ENCODE measurements at regions not wholly inside any gene's neighbourhood (a gene's known extent, or its start where the extent isn't known, plus 50 kb on each side); places are given as distances from the start of the nearest gene placed in this dataset.
A peak's percentile ranks its signal among the peaks of the same experiment; 100 is the strongest.

GRCh38 chr2:120929829-120930228 is 194.2 kb downstream of the GLI2 start:
- DNase-seq (ENCODE audit: low spot score): no peak
- no peaks in the 10 kb centered on the region for H3K27me3 Mint-ChIP-seq (ENCODE audit: low read depth)
- no peak overlapping the region for H3K4me3 Mint-ChIP-seq (ENCODE audit: unreplicated experiment)
- H3K9me3 Mint-ChIP-seq (ENCODE audit: low read depth): no peaks in the 10 kb centered on the region
- H3K4me1 Mint-ChIP-seq (ENCODE audit: low read depth): peaks cover 53% of the 10 kb centered on the region
- peak overlapping the region; percentile 65 for H3K27ac Mint-ChIP-seq (ENCODE audit: unreplicated experiment)
- peaks cover 17% of the 10 kb centered on the region for H3K36me3 Mint-ChIP-seq (ENCODE audit: low read depth)
- TF ChIP-seq, protein P1, sequence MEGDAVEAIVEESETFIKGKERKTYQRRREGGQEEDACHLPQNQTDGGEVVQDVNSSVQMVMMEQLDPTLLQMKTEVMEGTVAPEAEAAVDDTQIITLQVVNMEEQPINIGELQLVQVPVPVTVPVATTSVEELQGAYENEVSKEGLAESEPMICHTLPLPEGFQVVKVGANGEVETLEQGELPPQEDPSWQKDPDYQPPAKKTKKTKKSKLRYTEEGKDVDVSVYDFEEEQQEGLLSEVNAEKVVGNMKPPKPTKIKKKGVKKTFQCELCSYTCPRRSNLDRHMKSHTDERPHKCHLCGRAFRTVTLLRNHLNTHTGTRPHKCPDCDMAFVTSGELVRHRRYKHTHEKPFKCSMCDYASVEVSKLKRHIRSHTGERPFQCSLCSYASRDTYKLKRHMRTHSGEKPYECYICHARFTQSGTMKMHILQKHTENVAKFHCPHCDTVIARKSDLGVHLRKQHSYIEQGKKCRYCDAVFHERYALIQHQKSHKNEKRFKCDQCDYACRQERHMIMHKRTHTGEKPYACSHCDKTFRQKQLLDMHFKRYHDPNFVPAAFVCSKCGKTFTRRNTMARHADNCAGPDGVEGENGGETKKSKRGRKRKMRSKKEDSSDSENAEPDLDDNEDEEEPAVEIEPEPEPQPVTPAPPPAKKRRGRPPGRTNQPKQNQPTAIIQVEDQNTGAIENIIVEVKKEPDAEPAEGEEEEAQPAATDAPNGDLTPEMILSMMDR (IDR thresholded peaks at IDR 0.05): no peak

GRCh38 chr2:120930236-120930635 is 194.6 kb downstream of the GLI2 start:
- Mint-ChIP-seq H3K27me3 (ENCODE audit: low read depth) (no peaks in the 10 kb centered on the region), H3K4me1 (ENCODE audit: low read depth) (peaks cover 57% of the 10 kb centered on the region), H3K36me3 (ENCODE audit: low read depth) (peaks cover 17% of the 10 kb centered on the region), H3K27ac (ENCODE audit: unreplicated experiment) (peak overlapping the region; percentile 65), H3K9me3 (ENCODE audit: low read depth) (no peaks in the 10 kb centered on the region), H3K4me3 (ENCODE audit: unreplicated experiment) (no peak overlapping the region)
- DNase-seq (ENCODE audit: low spot score): no peak
- TF ChIP-seq, protein P1 (IDR thresholded peaks at IDR 0.05): no peak

DNA sequence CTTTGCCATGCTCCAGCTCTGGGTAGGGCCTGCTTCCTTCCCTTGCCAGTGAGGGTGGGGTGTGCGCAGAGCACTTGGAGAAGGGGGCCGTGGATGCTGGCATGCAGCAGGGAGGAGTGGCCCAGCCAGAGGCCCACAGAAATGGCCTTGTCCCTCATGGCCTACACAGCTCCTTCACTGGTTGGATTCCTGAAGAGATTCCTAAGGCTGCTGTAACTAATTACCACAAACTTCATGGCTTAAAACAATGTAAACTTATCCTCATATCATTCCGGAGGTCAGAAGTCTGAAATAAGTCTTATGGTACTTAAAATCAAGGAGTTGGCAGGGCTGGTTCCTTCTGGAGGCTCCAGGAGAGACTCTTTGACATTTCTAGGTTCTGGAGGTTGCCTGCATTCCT is 195.2 kb downstream of the GLI2 start:
- no peak for DNase-seq (ENCODE audit: low spot score)
- TF ChIP-seq, protein P1 (IDR thresholded peaks at IDR 0.05): no peak
- no peaks in the 10 kb centered on the region for H3K27me3 Mint-ChIP-seq (ENCODE audit: low read depth)
- H3K4me1 Mint-ChIP-seq (ENCODE audit: low read depth): peaks cover 64% of the 10 kb centered on the region
- no peak overlapping the region for H3K27ac Mint-ChIP-seq (ENCODE audit: unreplicated experiment)
- H3K36me3 Mint-ChIP-seq (ENCODE audit: low read depth): peaks cover 17% of the 10 kb centered on the region
- no peaks in the 10 kb centered on the region for H3K9me3 Mint-ChIP-seq (ENCODE audit: low read depth)
- no peak overlapping the region for H3K4me3 Mint-ChIP-seq (ENCODE audit: unreplicated experiment)

DNA sequence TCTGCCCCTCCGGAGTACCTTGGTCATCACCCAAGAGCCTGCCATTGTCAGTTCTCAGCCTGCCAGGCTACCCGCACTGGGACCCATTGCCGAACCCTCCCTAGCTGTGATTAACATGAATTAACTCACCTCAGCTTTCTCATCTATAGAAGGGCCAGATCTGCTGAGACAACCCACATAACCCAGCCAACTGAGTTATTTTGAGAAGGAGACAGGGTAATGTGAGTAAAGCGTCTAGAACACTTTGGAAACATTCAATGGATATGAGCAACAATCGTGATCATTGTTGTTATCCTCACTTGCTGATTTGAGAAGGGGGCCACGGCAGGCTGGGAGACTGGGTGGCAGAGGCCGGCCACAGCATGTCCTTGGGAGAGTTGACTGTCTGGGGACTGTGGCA is 196.8 kb downstream of the GLI2 start:
- DNase-seq (ENCODE audit: low spot score): no peak

DNA sequence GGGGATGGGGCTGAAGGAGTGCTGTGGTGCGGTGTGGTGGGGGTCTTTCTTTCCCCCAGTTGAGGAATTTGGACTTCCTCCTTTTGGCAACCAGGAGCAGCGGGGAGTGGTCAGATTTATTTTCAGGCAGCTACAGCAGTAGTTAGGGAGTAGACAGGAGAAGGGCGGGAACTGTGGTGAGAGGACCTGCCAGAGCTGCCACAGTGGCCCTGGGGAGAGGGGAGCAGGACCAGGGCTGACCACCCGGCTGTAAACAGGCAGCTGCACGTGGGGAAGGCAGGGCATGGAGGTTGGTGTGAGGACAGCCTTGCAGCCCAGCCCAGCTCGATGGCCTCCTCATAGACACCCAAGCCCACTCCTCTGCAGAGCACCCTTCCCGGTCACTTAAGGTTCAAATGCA is 197.2 kb downstream of the GLI2 start:
- H3K9me3 Mint-ChIP-seq (ENCODE audit: low read depth): no peaks in the 10 kb centered on the region
- H3K27ac Mint-ChIP-seq (ENCODE audit: unreplicated experiment): peak overlapping the region; percentile 82
- peaks cover 17% of the 10 kb centered on the region for H3K36me3 Mint-ChIP-seq (ENCODE audit: low read depth)
- TF ChIP-seq, protein P1 (IDR thresholded peaks at IDR 0.05): no peak
- no peak overlapping the region for H3K4me3 Mint-ChIP-seq (ENCODE audit: unreplicated experiment)
- H3K27me3 Mint-ChIP-seq (ENCODE audit: low read depth): no peaks in the 10 kb centered on the region
- peaks cover 68% of the 10 kb centered on the region for H3K4me1 Mint-ChIP-seq (ENCODE audit: low read depth)
- no peak for DNase-seq (ENCODE audit: low spot score)

More for the DNA sequence above, 196.8 kb downstream of the GLI2 start:
- H3K4me3 Mint-ChIP-seq (ENCODE audit: unreplicated experiment): no peak overlapping the region
- peaks cover 17% of the 10 kb centered on the region for H3K36me3 Mint-ChIP-seq (ENCODE audit: low read depth)
- peak overlapping the region; percentile 82 for H3K27ac Mint-ChIP-seq (ENCODE audit: unreplicated experiment)
- H3K27me3 Mint-ChIP-seq (ENCODE audit: low read depth): no peaks in the 10 kb centered on the region
- no peaks in the 10 kb centered on the region for H3K9me3 Mint-ChIP-seq (ENCODE audit: low read depth)
- peaks cover 65% of the 10 kb centered on the region for H3K4me1 Mint-ChIP-seq (ENCODE audit: low read depth)
- TF ChIP-seq, protein P1 (IDR thresholded peaks at IDR 0.05): no peak
